Calu3 (cell line): ENCODE measurements at regions not wholly inside any gene's neighbourhood (a gene's known extent, or its start where the extent isn't known, plus 50 kb on each side); places are given as distances from the start of the nearest gene placed in this dataset.

Experiments used
- BruUV-seq: library from RNA; stranded (reverse); fragments of 400-500 nt; replicated peaks from 2 replicates; lab custom pipeline; 2021; lab: Mats Ljungman, UMichigan
- CTCF ChIA-PET: fragments of 300-600 bp; sonication (Branson Sonifier 250); formaldehyde crosslinking; loops from one replicate; lab custom pipeline; 2022; ENCODE audit warnings: antibody characterized with exemption; lab: Charles Lee
- DNase-seq: peaks from one replicate; pipeline ENCODE4 v3.0.0; 2022
- H3K27ac Mint-ChIP-seq: one replicate; pipeline ENCODE4 v1.8.0; 2022; ENCODE audit warnings: mixed read lengths; ENCODE audit not compliant: unreplicated experiment
- H3K27me3 Mint-ChIP-seq: one replicate; pipeline ENCODE4 v1.8.0; 2022; ENCODE audit warnings: mixed read lengths; ENCODE audit not compliant: unreplicated experiment
- H3K36me3 Mint-ChIP-seq: one replicate; pipeline ENCODE4 v1.8.0; 2022; ENCODE audit warnings: mild to moderate bottlenecking, moderate library complexity, mixed read lengths; ENCODE audit not compliant: insufficient read depth, unreplicated experiment
- H3K4me1 Mint-ChIP-seq: one replicate; pipeline ENCODE4 v1.8.0; 2022; ENCODE audit warnings: mild to moderate bottlenecking, low read depth, mixed read lengths; ENCODE audit not compliant: unreplicated experiment
- H3K4me3 Mint-ChIP-seq: one replicate; pipeline ENCODE4 v1.8.0; 2022; ENCODE audit warnings: mild to moderate bottlenecking, low read depth, moderate library complexity, mixed read lengths; ENCODE audit not compliant: unreplicated experiment
- H3K9me3 Mint-ChIP-seq: one replicate; pipeline ENCODE4 v1.8.0; 2022; ENCODE audit warnings: low read depth, mixed read lengths; ENCODE audit not compliant: unreplicated experiment
- intact Hi-C: fragments of 100-400 bp; cut with micrococcal nuclease; formaldehyde crosslinking; loops from one replicate; pipeline ENCODE4 v1.10.0; 2022; ENCODE audit not compliant: unreplicated experiment
- TF ChIP-seq, protein P1 (sequence below): fragments of 200-600 bp; IDR thresholded peaks from one replicate; pipeline ENCODE4 v1.8.0; 2022; ENCODE audit warnings: antibody characterized with exemption; ENCODE audit not compliant: unreplicated experiment

DNA sequence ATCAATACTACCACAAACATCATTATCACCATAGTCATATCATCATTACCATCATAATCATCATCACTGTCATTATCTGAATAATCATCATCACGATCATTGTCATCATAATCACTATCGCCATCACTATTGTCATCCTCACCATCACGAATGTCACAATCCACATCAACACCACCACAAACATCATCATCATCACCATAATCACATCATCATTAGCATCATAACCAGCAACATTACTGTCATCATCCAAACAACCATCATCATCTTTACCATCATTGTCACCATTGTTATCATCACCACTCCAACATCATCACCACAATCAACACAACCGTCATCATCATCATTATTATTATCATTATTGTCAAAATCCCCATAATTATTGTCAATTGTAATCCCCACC lies 61.2 kb downstream of the MBD3L1 start:
- TF ChIP-seq, protein P1, sequence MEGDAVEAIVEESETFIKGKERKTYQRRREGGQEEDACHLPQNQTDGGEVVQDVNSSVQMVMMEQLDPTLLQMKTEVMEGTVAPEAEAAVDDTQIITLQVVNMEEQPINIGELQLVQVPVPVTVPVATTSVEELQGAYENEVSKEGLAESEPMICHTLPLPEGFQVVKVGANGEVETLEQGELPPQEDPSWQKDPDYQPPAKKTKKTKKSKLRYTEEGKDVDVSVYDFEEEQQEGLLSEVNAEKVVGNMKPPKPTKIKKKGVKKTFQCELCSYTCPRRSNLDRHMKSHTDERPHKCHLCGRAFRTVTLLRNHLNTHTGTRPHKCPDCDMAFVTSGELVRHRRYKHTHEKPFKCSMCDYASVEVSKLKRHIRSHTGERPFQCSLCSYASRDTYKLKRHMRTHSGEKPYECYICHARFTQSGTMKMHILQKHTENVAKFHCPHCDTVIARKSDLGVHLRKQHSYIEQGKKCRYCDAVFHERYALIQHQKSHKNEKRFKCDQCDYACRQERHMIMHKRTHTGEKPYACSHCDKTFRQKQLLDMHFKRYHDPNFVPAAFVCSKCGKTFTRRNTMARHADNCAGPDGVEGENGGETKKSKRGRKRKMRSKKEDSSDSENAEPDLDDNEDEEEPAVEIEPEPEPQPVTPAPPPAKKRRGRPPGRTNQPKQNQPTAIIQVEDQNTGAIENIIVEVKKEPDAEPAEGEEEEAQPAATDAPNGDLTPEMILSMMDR: no peak

DNA sequence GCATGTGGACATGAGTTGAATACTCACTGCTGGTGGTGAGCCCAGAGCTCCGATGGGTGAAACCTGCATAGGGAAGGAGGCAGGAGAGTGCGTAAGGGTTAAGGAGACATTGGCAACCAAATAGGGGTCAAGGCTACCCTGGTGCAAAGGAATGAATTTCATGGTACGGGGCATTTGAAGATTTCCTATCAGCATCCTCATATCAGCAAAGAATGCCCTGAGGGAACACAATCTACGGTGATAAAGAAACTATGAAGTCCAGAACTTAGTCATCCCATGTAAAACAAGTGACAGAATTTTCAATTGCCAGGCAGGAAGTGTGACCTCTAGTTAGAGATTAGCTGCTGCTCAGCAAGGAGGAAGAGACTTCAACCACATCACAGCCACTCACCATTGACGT lies 64.9 kb downstream of the MBD3L1 start:
- intact Hi-C loops: no loop called here
- no peak overlapping the region for H3K27ac Mint-ChIP-seq
- DNase-seq: no peak
- no peaks in the 10 kb centered on the region for H3K36me3 Mint-ChIP-seq
- no peak overlapping the region for H3K4me3 Mint-ChIP-seq
- TF ChIP-seq, protein P1: no peak
- H3K9me3 Mint-ChIP-seq: no peaks in the 10 kb centered on the region
- no TSS peak for BruUV-seq
- no peaks in the 10 kb centered on the region for H3K4me1 Mint-ChIP-seq
- CTCF ChIA-PET: no interaction called here
- H3K27me3 Mint-ChIP-seq: no peaks in the 10 kb centered on the region

More for the DNA sequence above, 61.2 kb downstream of the MBD3L1 start:
- CTCF ChIA-PET: no interaction called here
- Mint-ChIP-seq H3K4me1 (no peaks in the 10 kb centered on the region), H3K27ac (no peak overlapping the region), H3K27me3 (no peaks in the 10 kb centered on the region), H3K9me3 (no peaks in the 10 kb centered on the region), H3K4me3 (no peak overlapping the region), H3K36me3 (no peaks in the 10 kb centered on the region)
- no peak for DNase-seq
- no TSS peak for BruUV-seq
- intact Hi-C loops: no loop called here

DNA sequence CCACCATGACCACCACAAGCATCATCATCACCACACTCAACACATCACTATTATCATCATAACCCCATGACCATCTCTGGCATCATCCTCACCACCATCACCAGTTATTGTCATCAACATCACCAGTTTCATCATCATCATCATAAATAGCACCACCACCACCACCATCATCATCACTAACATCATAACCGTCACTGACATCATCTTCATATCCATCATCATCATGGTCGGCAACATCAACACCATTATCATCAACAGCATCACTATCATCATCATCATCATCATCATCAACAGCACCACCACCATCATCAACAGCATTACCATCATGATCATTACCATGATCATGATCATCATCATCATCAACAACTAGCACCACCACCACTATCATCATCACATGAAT lies 67.2 kb downstream of the MBD3L1 start:
- Mint-ChIP-seq H3K27me3 (no peaks in the 10 kb centered on the region), H3K4me3 (no peak overlapping the region), H3K36me3 (no peaks in the 10 kb centered on the region), H3K27ac (no peak overlapping the region), H3K4me1 (no peaks in the 10 kb centered on the region), H3K9me3 (no peaks in the 10 kb centered on the region)
- intact Hi-C loops: no loop called here
- no TSS peak for BruUV-seq
- DNase-seq: no peak
- CTCF ChIA-PET: no interaction called here
- TF ChIP-seq, protein P1: no peak

DNA sequence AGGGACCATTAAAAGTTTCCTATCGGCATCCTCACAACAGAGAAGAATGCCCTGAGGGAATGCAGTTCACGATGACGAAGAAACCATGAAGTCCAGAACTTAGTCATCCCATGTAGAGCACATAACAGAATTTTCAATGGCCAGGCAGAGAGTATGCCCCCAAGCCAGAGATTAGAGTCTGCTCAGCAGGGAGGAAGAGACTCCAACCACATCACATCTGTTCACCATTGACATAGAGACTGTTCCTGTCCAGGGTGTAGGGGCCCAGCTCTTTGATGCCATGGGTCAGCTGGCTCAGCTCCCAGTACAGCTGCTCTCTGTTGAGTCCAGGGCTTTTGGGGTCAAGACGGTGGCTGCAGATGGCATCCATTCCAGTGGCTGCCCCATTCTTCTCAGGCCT lies 68.2 kb downstream of the MBD3L1 start:
- H3K36me3 Mint-ChIP-seq: no peaks in the 10 kb centered on the region
- H3K9me3 Mint-ChIP-seq: no peaks in the 10 kb centered on the region
- H3K4me3 Mint-ChIP-seq: no peak overlapping the region
- no peaks in the 10 kb centered on the region for H3K27me3 Mint-ChIP-seq
- no TSS peak for BruUV-seq
- CTCF ChIA-PET: no interaction called here
- TF ChIP-seq, protein P1: no peak
- no peaks in the 10 kb centered on the region for H3K4me1 Mint-ChIP-seq
- no peak for DNase-seq
- H3K27ac Mint-ChIP-seq: no peak overlapping the region
- intact Hi-C loops: no loop called here
